ENCODE measurements at regions not wholly inside any gene's neighbourhood (a gene's known extent, or its start where the extent isn't known, plus 50 kb on each side); places are given as distances from the start of the nearest gene placed in this dataset.

DNA sequence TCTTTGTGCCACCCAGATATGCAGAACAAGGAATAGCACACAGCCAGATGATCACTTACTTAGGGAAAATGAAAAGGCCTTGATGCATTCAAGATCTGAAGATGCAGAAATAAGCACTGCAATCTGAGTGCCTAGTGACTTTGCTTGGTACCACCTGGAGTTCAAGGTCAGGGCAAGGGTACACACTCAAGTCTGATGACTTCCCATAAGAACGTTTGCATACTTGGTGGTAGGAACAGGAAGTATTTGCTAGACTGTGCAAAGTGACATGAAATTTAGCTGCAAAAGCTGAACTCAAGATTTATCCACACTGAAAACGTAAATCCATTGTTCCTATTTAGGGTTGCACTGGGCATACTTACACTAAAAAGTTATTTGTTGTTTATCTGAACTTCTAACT lies 177.1 kb downstream of the PIK3R1 start:
- Histone ChIP-seq H3K4me3 (ENCODE audit: low read length) (no peak overlapping the region), H3K27me3 (ENCODE audit: control insufficient read depth in 2 of 2, insufficient read depth in 2 of 2, low read length in 2 of 2) (no peaks in the 10 kb centered on the region), H3K36me3 (ENCODE audit: control insufficient read depth in 2 of 3, insufficient read depth in 3 of 3, low read length in 3 of 3) (no peaks in the 10 kb centered on the region), H3K4me1 (ENCODE audit: control insufficient read depth in 2 of 2, insufficient read depth in 2 of 2, low read length in 2 of 2) (peaks cover 0 to 8% of the 10 kb centered on the region in 2 donors), H3K27ac (ENCODE audit: low read depth, low read length) (no peak overlapping the region), H3K9me3 (ENCODE audit: control insufficient read depth in 2 of 3, low read length in 3 of 3) (no peaks in the 10 kb centered on the region)
- DNase-seq = no peak
- POLR2A ChIA-PET = interaction anchor here (0.6 kb wide), 1 partner anchor 458 kb away, joined by 3 read pairs; no protein-coding TSS in a partner anchor
- no peak overlapping the region for H3K27ac Mint-ChIP-seq
- peak; percentile 29 for ATAC-seq
- CTCF ChIA-PET = no interaction called here
- H3K9me3 Mint-ChIP-seq = peaks cover 0 to 10% (median 3%) of the 10 kb centered on the region in 11 donors
- H3K36me3 Mint-ChIP-seq = peaks cover 0 to 16% (median 3%) of the 10 kb centered on the region in 5 donors
- intact Hi-C loops (cut with micrococcal nuclease) = loop anchor here in 1 of 2 donors (5.0 kb wide), 1 partner anchor 35 kb away; no protein-coding TSS in a partner anchor
- peaks cover 0 to 28% (median 0%) of the 10 kb centered on the region in 7 donors for H3K4me1 Mint-ChIP-seq
- no peak overlapping the region for H3K4me3 Mint-ChIP-seq
- H3K27me3 Mint-ChIP-seq = peaks cover 0 to 20% (median 0%) of the 10 kb centered on the region in 5 donors

DNA sequence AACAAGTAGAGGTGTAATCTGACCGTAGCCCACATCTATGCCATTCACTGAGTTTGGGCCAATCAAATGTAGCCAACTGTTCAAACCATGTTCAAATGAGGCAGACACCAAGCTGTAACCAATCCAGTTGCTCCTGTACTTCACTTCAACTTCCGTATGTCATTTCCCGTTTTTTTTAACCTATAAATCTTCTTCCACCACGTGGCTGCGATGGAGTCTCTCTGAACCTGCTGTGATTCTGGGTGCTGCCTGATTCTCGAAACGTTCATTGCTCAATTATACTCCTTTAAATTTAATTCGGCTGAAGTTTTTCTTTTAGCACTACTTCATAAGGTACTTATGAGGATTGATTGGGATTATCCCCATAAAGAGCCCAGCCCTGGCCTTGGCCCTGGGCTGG lies 179.7 kb downstream of the PIK3R1 start:
- CTCF ChIA-PET = no interaction called here

GRCh38 chr5:68395926-68396511 lies 180.5 kb downstream of the PIK3R1 start:
- ATAC-seq (no peak), DNase-seq (no peak)
- Mint-ChIP-seq H3K27me3 (peaks cover 0 to 5% (median 0%) of the 10 kb centered on the region in 5 donors), H3K36me3 (peaks cover 0 to 18% (median 3%) of the 10 kb centered on the region in 5 donors), H3K27ac (no peak overlapping the region), H3K4me1 (peaks cover 0 to 30% (median 0%) of the 10 kb centered on the region in 7 donors), H3K4me3 (no peak overlapping the region), H3K9me3 (peaks cover 0 to 17% (median 3%) of the 10 kb centered on the region in 11 donors)
- Histone ChIP-seq H3K4me1 (ENCODE audit: control insufficient read depth in 2 of 2, insufficient read depth in 2 of 2, low read length in 2 of 2) (peaks cover 0 to 8% of the 10 kb centered on the region in 2 donors), H3K4me3 (ENCODE audit: low read length) (no peak overlapping the region), H3K9me3 (ENCODE audit: control insufficient read depth in 2 of 3, low read length in 3 of 3) (no peaks in the 10 kb centered on the region), H3K27me3 (ENCODE audit: control insufficient read depth in 2 of 2, insufficient read depth in 2 of 2, low read length in 2 of 2) (no peaks in the 10 kb centered on the region), H3K36me3 (ENCODE audit: control insufficient read depth in 2 of 3, insufficient read depth in 3 of 3, low read length in 3 of 3) (no peaks in the 10 kb centered on the region), H3K27ac (ENCODE audit: low read depth, low read length) (no peak overlapping the region)
- POLR2A ChIA-PET = no interaction called here
- intact Hi-C loops (cut with micrococcal nuclease) = no loop called here
- CTCF ChIA-PET = no interaction called here

More for the DNA sequence above, 179.7 kb downstream of the PIK3R1 start:
- H3K9me3 Mint-ChIP-seq = peaks cover 0 to 19% (median 3%) of the 10 kb centered on the region in 11 donors
- H3K4me3 Mint-ChIP-seq = no peak overlapping the region
- Histone ChIP-seq H3K9me3 (ENCODE audit: control insufficient read depth in 2 of 3, low read length in 3 of 3) (no peaks in the 10 kb centered on the region), H3K27ac (ENCODE audit: low read depth, low read length) (no peak overlapping the region), H3K4me3 (ENCODE audit: low read length) (no peak overlapping the region), H3K4me1 (ENCODE audit: control insufficient read depth in 2 of 2, insufficient read depth in 2 of 2, low read length in 2 of 2) (peaks cover 0 to 8% of the 10 kb centered on the region in 2 donors), H3K27me3 (ENCODE audit: control insufficient read depth in 2 of 2, insufficient read depth in 2 of 2, low read length in 2 of 2) (no peaks in the 10 kb centered on the region), H3K36me3 (ENCODE audit: control insufficient read depth in 2 of 3, insufficient read depth in 3 of 3, low read length in 3 of 3) (no peaks in the 10 kb centered on the region)
- H3K27me3 Mint-ChIP-seq = peaks cover 0 to 5% (median 0%) of the 10 kb centered on the region in 5 donors
- POLR2A ChIA-PET = no interaction called here
- peaks cover 0 to 18% (median 3%) of the 10 kb centered on the region in 5 donors for H3K36me3 Mint-ChIP-seq
- no peak for DNase-seq
- peaks cover 0 to 30% (median 0%) of the 10 kb centered on the region in 7 donors for H3K4me1 Mint-ChIP-seq
- no peak for ATAC-seq
- no peak overlapping the region for H3K27ac Mint-ChIP-seq
- intact Hi-C loops (cut with micrococcal nuclease) = no loop called here

GRCh38 chr5:68396722-68397121 lies 181.2 kb downstream of the PIK3R1 start:
- no peak overlapping the region for H3K4me3 Mint-ChIP-seq
- Histone ChIP-seq H3K36me3 (ENCODE audit: control insufficient read depth in 2 of 3, insufficient read depth in 3 of 3, low read length in 3 of 3) (no peaks in the 10 kb centered on the region), H3K27me3 (ENCODE audit: control insufficient read depth in 2 of 2, insufficient read depth in 2 of 2, low read length in 2 of 2) (no peaks in the 10 kb centered on the region), H3K27ac (ENCODE audit: low read depth, low read length) (no peak overlapping the region), H3K9me3 (ENCODE audit: control insufficient read depth in 2 of 3, low read length in 3 of 3) (no peaks in the 10 kb centered on the region), H3K4me1 (ENCODE audit: control insufficient read depth in 2 of 2, insufficient read depth in 2 of 2, low read length in 2 of 2) (peaks cover 0 to 8% of the 10 kb centered on the region in 2 donors), H3K4me3 (ENCODE audit: low read length) (no peak overlapping the region)
- POLR2A ChIA-PET = no interaction called here
- H3K9me3 Mint-ChIP-seq = peaks cover 0 to 17% (median 3%) of the 10 kb centered on the region in 11 donors
- H3K4me1 Mint-ChIP-seq = peaks cover 0 to 30% (median 0%) of the 10 kb centered on the region in 7 donors
- CTCF ChIA-PET = no interaction called here
- ATAC-seq = no peak
- peaks cover 0 to 15% (median 3%) of the 10 kb centered on the region in 5 donors for H3K36me3 Mint-ChIP-seq
- no peak overlapping the region for H3K27ac Mint-ChIP-seq
- intact Hi-C loops (cut with micrococcal nuclease) = no loop called here
- peaks cover 0 to 5% (median 0%) of the 10 kb centered on the region in 5 donors for H3K27me3 Mint-ChIP-seq
- DNase-seq = no peak

GRCh38 chr5:68398146-68398812 lies 182.7 kb downstream of the PIK3R1 start:
- CTCF ChIA-PET = interaction anchor here (0.6 kb wide), 1 partner anchor 440 kb away, joined by 6 read pairs; no protein-coding TSS in a partner anchor
- Mint-ChIP-seq H3K4me3 (no peak overlapping the region), H3K27ac (no peak overlapping the region), H3K36me3 (peaks cover 0 to 8% (median 3%) of the 10 kb centered on the region in 5 donors), H3K27me3 (peaks cover 0 to 5% (median 0%) of the 10 kb centered on the region in 5 donors), H3K4me1 (peaks cover 0 to 17% (median 0%) of the 10 kb centered on the region in 7 donors), H3K9me3 (peaks cover 0 to 14% (median 2%) of the 10 kb centered on the region in 11 donors)
- DNase-seq = no peak
- no peak for ATAC-seq
- intact Hi-C loops (cut with micrococcal nuclease) = no loop called here
- Histone ChIP-seq H3K27ac (ENCODE audit: low read depth, low read length) (no peak overlapping the region), H3K4me3 (ENCODE audit: low read length) (no peak overlapping the region), H3K4me1 (ENCODE audit: control insufficient read depth in 2 of 2, insufficient read depth in 2 of 2, low read length in 2 of 2) (no peaks in the 10 kb centered on the region), H3K27me3 (ENCODE audit: control insufficient read depth in 2 of 2, insufficient read depth in 2 of 2, low read length in 2 of 2) (no peaks in the 10 kb centered on the region), H3K36me3 (ENCODE audit: control insufficient read depth in 2 of 3, insufficient read depth in 3 of 3, low read length in 3 of 3) (no peaks in the 10 kb centered on the region), H3K9me3 (ENCODE audit: control insufficient read depth in 2 of 3, low read length in 3 of 3) (no peaks in the 10 kb centered on the region)
- POLR2A ChIA-PET = no interaction called here

GRCh38 chr5:68403301-68403700 lies 187.7 kb downstream of the PIK3R1 start:
- Histone ChIP-seq H3K27ac (ENCODE audit: low read depth, low read length) (no peak overlapping the region), H3K4me3 (ENCODE audit: low read length) (no peak overlapping the region), H3K9me3 (ENCODE audit: control insufficient read depth in 2 of 3, low read length in 3 of 3) (no peaks in the 10 kb centered on the region), H3K36me3 (ENCODE audit: control insufficient read depth in 2 of 3, insufficient read depth in 3 of 3, low read length in 3 of 3) (no peaks in the 10 kb centered on the region), H3K27me3 (ENCODE audit: control insufficient read depth in 2 of 2, insufficient read depth in 2 of 2, low read length in 2 of 2) (no peaks in the 10 kb centered on the region), H3K4me1 (ENCODE audit: control insufficient read depth in 2 of 2, insufficient read depth in 2 of 2, low read length in 2 of 2) (peaks cover 8 to 18% of the 10 kb centered on the region in 2 donors)
- DNase-seq (no peak), ATAC-seq (no peak)
- H3K9me3 Mint-ChIP-seq = peaks cover 0 to 7% (median 0%) of the 10 kb centered on the region in 11 donors
- no peak overlapping the region for H3K4me3 Mint-ChIP-seq
- ChIA-PET CTCF (no interaction called here), POLR2A (no interaction called here)
- H3K27ac Mint-ChIP-seq = no peak overlapping the region
- H3K36me3 Mint-ChIP-seq = peaks cover 0 to 5% (median 0%) of the 10 kb centered on the region in 5 donors
- intact Hi-C loops (cut with micrococcal nuclease) = no loop called here
- H3K4me1 Mint-ChIP-seq = peaks cover 12 to 25% (median 14%) of the 10 kb centered on the region in 7 donors
- H3K27me3 Mint-ChIP-seq = no peaks in the 10 kb centered on the region

All from naive thymus-derived CD4-positive, alpha-beta T cell (primary cell).